Activated CD4-positive, alpha-beta T cell treated with anti-CD3 and anti-CD28 coated beads, Interleukin-2, Interleukin-4, amounts not matched to agents 100 ng/mL and 50 ng/mL, durations not matched to agents 16 hours and 8 hours (primary cell): ENCODE measurements at regions not wholly inside any gene's neighbourhood (a gene's known extent, or its start where the extent isn't known, plus 50 kb on each side); places are given as distances from the start of the nearest gene placed in this dataset.

Experiments
- DNase-seq: peaks from one replicate; pipeline ENCODE4 v3.0.0-alpha.2; 2020; ENCODE audit warnings: low spot score

- DNase-seq = no peak
Measured at GRCh38 chr11:110027627-110028371, 65.4 kb upstream of the ZC3H12C start.

GRCh38 chr11:110028921-110029320 is 64.3 kb upstream of the ZC3H12C start:
- DNase-seq = no peak

GRCh38 chr11:110029714-110030113 is 63.5 kb upstream of the ZC3H12C start:
- no peak for DNase-seq

- DNase-seq = no peak
Measured at GRCh38 chr11:110031171-110031570, 62.0 kb upstream of the ZC3H12C start.

GRCh38 chr11:110032259-110032658 is 60.9 kb upstream of the ZC3H12C start:
- DNase-seq = no peak

GRCh38 chr11:110032957-110033570 is 60.1 kb upstream of the ZC3H12C start:
- no peak for DNase-seq

- no peak for DNase-seq
Measured at GRCh38 chr11:110034806-110035205, 58.4 kb upstream of the ZC3H12C start.

GRCh38 chr11:110035357-110035756 is 57.8 kb upstream of the ZC3H12C start:
- DNase-seq = no peak

- DNase-seq = no peak
Measured at GRCh38 chr11:110038201-110038600, 55.0 kb upstream of the ZC3H12C start.
